Kidney epithelial cell (primary cell): ENCODE measurements at regions not wholly inside any gene's neighbourhood (a gene's known extent, or its start where the extent isn't known, plus 50 kb on each side); places are given as distances from the start of the nearest gene placed in this dataset.

Experiments
- DNase-seq: peaks from one replicate; pipeline ENCODE4 v3.0.0-alpha.2; 2010; ENCODE audit warnings: low read depth
- H3K27me3 ChIP-seq: 2 replicates; pipeline ENCODE4 v1.6.0; 2011; ENCODE audit warnings: low read length; ENCODE audit not compliant: control insufficient read depth, insufficient read depth
- H3K36me3 ChIP-seq: 2 replicates; pipeline ENCODE4 v1.5.1; 2011; ENCODE audit warnings: low read length; ENCODE audit not compliant: control insufficient read depth, insufficient read depth
- H3K4me3 ChIP-seq: 2 replicates; pipeline ENCODE4 v1.5.1; 2011; ENCODE audit warnings: low read depth, mild to moderate bottlenecking, control low read depth, low read length
- CTCF ChIP-seq: IDR thresholded peaks from 2 replicates; pipeline ENCODE4 v1.5.1; 2011; ENCODE audit warnings: mild to moderate bottlenecking, moderate library complexity, low read length, control low read depth, inconsistent platforms; ENCODE audit not compliant: insufficient read depth, poor library complexity, severe bottlenecking

DNA sequence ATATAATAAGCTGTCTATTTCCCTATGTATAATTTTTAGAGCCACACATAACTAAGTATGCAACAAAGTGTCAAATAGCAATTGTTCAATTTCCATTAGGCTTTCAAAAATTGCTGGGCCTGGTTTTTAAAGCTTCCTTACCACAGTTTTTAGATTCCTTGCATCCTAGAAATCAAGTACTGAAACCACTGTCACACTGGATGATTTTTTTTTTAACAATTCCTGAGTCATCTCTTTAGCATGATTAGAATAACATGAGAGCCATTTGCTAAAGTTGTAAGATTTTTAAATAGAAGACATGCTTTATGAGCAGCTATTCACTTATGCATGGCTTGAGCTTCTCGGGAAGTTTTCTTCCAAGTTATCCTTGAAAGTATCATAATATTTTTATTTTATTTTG, 319.5 kb upstream of the NXPH2 start:
- H3K36me3 ChIP-seq: no peaks in the 10 kb centered on the region
- H3K4me3 ChIP-seq: no peak overlapping the region
- peak; percentile 5 for DNase-seq
- H3K27me3 ChIP-seq: no peaks in the 10 kb centered on the region
- no peak for TF ChIP-seq CTCF

GRCh38 chr2:139098961-139099360, 318.8 kb upstream of the NXPH2 start:
- TF ChIP-seq CTCF: no peak
- no peaks in the 10 kb centered on the region for H3K27me3 ChIP-seq
- DNase-seq: no peak
- H3K36me3 ChIP-seq: no peaks in the 10 kb centered on the region
- H3K4me3 ChIP-seq: no peak overlapping the region

GRCh38 chr2:139083121-139083520, 302.9 kb upstream of the NXPH2 start:
- Histone ChIP-seq H3K36me3 (no peaks in the 10 kb centered on the region), H3K4me3 (no peak overlapping the region), H3K27me3 (no peaks in the 10 kb centered on the region)
- TF ChIP-seq CTCF: no peak
- no peak for DNase-seq

DNA sequence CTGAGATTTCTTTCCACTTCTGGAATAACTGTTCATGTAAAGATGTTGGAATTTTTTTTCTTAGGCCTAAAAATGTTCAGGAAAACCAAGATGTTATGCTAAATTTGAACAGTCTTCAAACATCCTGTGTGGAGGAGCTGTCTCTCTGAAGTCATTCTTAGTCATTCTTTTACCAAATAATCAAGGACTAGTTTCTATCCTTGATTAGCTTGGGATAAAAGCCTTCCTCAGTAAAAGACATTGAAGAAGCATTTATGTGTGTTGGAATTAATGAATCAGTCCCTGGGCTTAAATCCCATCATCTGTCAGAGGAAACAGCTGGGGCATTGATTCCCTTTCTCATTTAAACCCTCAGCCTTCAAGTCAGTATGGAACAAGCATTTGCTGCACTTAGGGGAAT, 300.1 kb upstream of the NXPH2 start:
- Histone ChIP-seq H3K36me3 (no peaks in the 10 kb centered on the region), H3K4me3 (no peak overlapping the region), H3K27me3 (no peaks in the 10 kb centered on the region)
- no peak for DNase-seq
- no peak for TF ChIP-seq CTCF

DNA sequence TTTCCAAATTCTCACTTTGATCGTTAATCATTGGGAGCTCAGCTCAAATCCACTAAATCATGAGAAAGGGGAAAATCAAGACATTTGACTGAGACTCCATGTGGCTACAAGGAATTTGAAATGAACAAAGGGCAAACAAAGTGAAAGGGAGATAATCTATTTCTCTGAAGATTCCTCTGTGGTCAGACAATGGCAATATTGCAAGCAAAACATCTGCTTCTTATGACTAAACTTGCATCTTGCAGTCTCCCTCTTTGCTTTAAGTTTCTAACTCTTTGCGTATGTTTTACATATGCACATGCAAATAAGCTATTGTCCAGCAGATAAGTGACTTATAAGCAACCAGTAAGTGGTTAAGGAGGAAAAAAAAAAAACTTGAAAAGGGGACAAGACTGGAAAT, 299.1 kb upstream of the NXPH2 start:
- Histone ChIP-seq H3K36me3 (no peaks in the 10 kb centered on the region), H3K4me3 (no peak overlapping the region), H3K27me3 (no peaks in the 10 kb centered on the region)
- DNase-seq: no peak
- no peak for TF ChIP-seq CTCF

DNA sequence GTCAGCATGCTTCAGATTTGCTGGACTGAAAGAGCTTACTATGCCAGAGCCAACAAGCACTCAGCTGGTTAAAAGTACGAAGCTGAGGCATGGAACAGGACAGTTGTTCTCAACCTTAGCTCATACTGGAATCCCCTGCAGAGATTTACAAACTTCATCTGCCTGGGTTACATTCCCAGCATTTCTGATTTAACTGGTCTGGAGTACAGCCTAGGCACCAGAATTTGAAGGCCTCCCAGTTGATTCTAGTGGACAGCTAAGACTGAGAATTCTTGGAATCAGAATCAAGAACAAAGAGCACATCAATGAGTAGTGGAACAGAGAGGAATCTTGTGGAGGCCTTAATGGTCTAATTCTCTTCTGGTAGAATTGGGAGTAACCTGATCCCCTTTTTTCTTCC, 298.2 kb upstream of the NXPH2 start:
- H3K4me3 ChIP-seq: no peak overlapping the region
- no peaks in the 10 kb centered on the region for H3K27me3 ChIP-seq
- no peak for TF ChIP-seq CTCF
- DNase-seq: no peak
- no peaks in the 10 kb centered on the region for H3K36me3 ChIP-seq
